Mesodermal cell (in vitro differentiated cells): ENCODE measurements at regions not wholly inside any gene's neighbourhood (a gene's known extent, or its start where the extent isn't known, plus 50 kb on each side); places are given as distances from the start of the nearest gene placed in this dataset.

Experiments used
- H3K27ac ChIP-seq: 2 replicates; pipeline ENCODE4 v1.7.0; 2013; ENCODE audit warnings: mild to moderate bottlenecking, low read depth, low read length, moderate library complexity; ENCODE audit not compliant: severe bottlenecking
- H3K36me3 ChIP-seq: 2 replicates; pipeline ENCODE4 v1.7.1; 2013; ENCODE audit warnings: mild to moderate bottlenecking, low read length, moderate library complexity; ENCODE audit not compliant: control insufficient read depth, insufficient read depth
- H3K4me1 ChIP-seq: one replicate; pipeline ENCODE4 v1.7.1; 2013; ENCODE audit warnings: mild to moderate bottlenecking, low read length; ENCODE audit not compliant: insufficient read depth, control insufficient read depth, poor library complexity, severe bottlenecking
- H3K4me3 ChIP-seq: 2 replicates; pipeline ENCODE4 v1.7.0; 2013; ENCODE audit warnings: low read length, control low read depth, mild to moderate bottlenecking; ENCODE audit not compliant: insufficient read depth, poor library complexity, severe bottlenecking; ENCODE audit errors: extremely low read depth
- H3K9me3 ChIP-seq: 2 replicates; pipeline ENCODE4 v1.7.1; 2013; ENCODE audit warnings: mild to moderate bottlenecking, low read length, moderate library complexity; ENCODE audit not compliant: control insufficient read depth
- WGBS, 2 experiments: methylation state at CpG; one replicate each; pipeline ENCODE4 v1.1.5; 2013; ENCODE audit warnings: missing lambda C conversion rate in 2 of 2; ENCODE audit not compliant: insufficient coverage in 2 of 2; 5-methylcytosine and 5-hydroxymethylcytosine counted together

DNA sequence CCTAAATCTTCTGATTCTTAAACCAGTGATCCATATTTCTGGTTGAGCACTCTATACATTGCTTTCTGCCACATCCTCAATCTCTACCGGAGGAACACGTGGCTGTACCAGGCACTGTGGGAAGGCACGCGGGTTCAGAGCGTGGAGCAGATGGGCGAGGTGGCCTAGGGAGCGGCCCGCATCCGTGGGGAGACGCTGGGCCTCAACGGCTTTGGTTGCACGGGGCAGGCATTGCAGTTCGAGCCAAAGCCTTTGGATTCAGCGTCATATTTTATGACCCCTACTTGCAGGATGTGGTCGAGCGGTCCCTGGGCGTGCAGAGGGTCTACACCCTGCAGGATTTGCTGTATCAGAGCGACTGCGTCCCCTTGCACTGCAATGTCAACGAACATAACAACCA, 197.2 kb upstream of the RGMB start:
- H3K4me1 ChIP-seq, result no peaks in the 10 kb centered on the region
- no peak overlapping the region for H3K4me3 ChIP-seq
- no peaks in the 10 kb centered on the region for H3K36me3 ChIP-seq
- H3K27ac ChIP-seq, result no peak overlapping the region
- 88 to 93% methylated on average over 19 to 20 of the region's 20 CpGs for WGBS, 2 experiments
- no peaks in the 10 kb centered on the region for H3K9me3 ChIP-seq

DNA sequence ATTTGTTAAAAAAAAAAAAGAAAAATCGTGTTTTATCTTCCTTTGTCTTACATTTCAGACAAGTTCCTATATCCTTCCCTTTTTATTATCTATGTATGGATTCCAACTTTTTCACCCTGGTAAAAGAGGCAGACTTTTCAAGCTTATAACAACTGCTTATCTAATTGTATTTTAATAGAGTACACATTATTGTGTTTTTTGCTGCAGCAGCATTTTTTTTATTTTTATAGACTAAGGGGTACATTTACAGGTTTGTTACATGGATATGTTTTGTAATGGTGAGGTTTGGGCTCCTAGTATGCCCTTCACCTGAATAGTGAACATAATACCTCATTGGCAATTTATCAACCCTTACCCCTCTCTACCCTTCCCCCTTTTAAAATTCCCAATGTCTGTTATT, 195.0 kb upstream of the RGMB start:
- no peak overlapping the region for H3K4me3 ChIP-seq
- no peaks in the 10 kb centered on the region for H3K4me1 ChIP-seq
- WGBS, 2 experiments, result no CpG with 5 or more reads among the region's 1 CpG
- H3K9me3 ChIP-seq, result no peaks in the 10 kb centered on the region
- no peak overlapping the region for H3K27ac ChIP-seq
- no peaks in the 10 kb centered on the region for H3K36me3 ChIP-seq

DNA sequence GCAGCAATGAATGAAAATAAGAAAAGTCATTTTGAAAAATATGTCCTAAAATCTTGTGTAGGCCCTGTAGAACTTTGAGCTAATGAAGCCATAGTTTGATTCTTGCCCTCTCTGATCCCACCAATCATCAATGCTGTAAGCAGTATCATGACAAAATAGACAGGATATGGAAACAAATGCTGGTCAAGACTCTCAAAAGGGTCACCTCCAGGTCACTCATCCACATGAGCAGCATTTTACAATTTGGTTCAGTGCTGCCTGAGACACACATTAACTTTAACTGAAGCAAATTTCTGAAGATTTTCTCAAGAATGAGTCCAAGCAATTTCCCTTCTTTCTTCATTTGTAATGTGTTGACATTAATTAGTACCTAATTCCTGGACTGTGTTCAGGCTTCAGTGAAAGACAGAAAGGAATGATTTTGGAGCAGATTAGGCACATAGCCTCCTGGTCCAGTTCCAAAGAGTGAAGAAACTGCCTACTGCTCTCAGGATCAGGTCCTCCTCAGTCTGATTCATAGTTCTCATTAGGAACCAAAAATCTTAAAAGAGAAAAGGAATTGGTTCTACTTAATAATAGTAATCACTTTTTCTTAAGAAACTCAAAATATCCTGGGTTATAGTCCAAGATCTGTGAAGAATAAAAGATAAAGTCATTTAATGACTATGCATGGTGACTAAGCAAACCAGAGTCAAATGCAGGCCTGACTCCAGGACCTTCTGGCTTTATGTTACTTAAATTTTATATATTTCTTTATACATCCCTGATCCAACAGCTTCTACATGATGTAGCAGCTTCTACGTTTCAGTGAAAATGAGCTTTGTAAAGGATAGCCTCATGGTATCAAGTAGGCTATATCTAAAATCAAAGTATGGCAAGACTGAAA, 192.1 kb upstream of the RGMB start:
- H3K9me3 ChIP-seq, result no peaks in the 10 kb centered on the region
- H3K36me3 ChIP-seq, result no peaks in the 10 kb centered on the region
- no peak overlapping the region for H3K27ac ChIP-seq
- 100% methylated on average over 1 of the region's 1 CpG; no CpG with 5 or more reads in 1 of the 2 experiments for WGBS, 2 experiments
- no peaks in the 10 kb centered on the region for H3K4me1 ChIP-seq
- no peak overlapping the region for H3K4me3 ChIP-seq

DNA sequence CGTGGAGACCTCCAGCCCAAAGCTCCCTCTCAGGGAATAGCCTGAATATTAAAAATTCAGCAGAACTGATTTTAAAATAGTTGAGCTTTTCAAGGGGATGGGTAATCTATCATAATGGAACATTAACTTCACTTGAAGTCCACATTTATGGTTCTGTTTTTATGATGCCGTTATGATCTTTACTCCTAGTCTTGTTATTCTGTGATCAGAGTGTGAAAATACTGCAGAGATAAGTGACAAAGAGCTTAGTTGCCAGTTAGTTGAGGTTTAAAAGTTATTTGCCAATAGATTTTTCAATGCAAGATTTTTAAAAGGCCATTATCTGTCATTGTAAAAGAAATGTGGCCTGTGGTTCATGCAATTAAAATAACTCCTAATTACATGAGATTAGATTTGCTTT, 189.9 kb upstream of the RGMB start:
- H3K27ac ChIP-seq, result no peak overlapping the region
- WGBS, 2 experiments, result 83% methylated on average over 1 of the region's 2 CpGs; no CpG with 5 or more reads in 1 of the 2 experiments
- no peaks in the 10 kb centered on the region for H3K9me3 ChIP-seq
- no peak overlapping the region for H3K4me3 ChIP-seq
- H3K4me1 ChIP-seq, result no peaks in the 10 kb centered on the region
- no peaks in the 10 kb centered on the region for H3K36me3 ChIP-seq

DNA sequence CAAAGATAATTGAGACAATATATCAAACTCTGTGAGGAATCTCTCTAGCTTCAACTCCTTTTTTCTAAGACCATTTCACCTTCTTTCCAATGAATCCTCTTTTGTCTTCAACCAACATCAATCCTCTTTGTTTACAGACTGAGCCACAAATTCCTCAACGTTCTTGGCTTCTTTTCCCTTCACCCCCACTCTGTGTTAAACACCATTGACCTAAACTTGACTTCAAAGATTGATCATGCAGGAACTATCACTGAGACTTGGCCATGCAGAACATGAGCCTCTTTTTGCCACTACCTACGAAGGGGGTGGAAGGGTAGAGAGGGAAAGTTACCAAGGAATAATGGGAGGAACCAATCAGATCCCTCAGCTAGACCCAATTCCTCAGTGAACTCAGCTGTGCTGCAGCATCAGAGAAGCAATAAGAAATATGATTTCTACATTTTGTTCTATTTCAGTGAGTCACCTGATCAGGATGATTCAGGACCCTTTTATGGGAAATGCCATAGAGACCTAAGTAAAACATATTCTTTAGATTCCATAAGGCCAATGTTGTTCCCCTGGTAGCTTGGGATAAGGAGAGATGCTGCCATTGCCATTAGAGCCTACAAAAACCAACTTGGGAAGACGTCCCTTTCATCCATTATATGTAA, 187.7 kb upstream of the RGMB start:
- peaks cover 6% of the 10 kb centered on the region for H3K4me1 ChIP-seq
- H3K36me3 ChIP-seq, result no peaks in the 10 kb centered on the region
- no peak overlapping the region for H3K4me3 ChIP-seq
- 72% methylated on average over 2 of the region's 3 CpGs; no CpG with 5 or more reads in 1 of the 2 experiments for WGBS, 2 experiments
- no peak overlapping the region for H3K27ac ChIP-seq
- H3K9me3 ChIP-seq, result no peaks in the 10 kb centered on the region

DNA sequence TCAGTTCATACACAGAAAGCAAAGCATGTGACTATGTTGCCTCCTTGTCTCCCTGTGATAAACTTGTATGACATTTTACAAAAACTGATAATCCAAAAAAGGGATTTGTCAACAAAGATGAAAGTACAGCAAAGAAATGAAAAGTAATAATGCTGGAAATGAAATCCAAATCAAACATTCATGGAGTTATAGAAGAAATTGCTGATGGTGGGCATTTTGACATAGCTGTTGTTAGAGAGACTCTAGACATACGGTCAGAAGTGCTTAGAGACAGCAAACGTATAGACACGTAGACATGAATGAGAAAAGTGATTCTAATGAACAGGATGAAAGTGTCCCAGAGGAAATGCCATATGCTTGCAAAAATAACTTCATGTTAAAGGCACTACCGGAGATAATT, 186.9 kb upstream of the RGMB start:
- Histone ChIP-seq H3K4me1 (peaks cover 6% of the 10 kb centered on the region), H3K36me3 (no peaks in the 10 kb centered on the region), H3K27ac (no peak overlapping the region), H3K9me3 (no peaks in the 10 kb centered on the region), H3K4me3 (no peak overlapping the region)
- WGBS, 2 experiments, result 88 to 95% methylated on average over 2 to 4 of the region's 4 CpGs

DNA sequence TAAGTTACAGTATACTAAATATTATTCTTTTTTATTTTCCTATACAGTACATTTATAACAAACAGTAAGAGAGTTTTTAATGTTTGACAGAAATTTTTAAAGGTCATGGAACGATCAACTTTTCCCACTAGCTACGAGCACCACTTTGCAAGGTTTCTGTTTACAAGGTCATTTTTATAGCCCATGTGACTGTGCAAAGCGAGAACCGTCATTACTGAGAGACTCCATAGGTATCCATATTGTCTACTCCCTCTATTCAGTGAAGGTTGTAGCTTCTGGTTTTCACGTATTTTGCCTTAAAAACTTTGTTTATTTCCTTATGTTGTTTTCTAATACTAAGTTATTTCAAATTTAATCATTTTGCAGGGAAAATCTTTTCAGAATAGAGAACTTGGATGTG, 186.3 kb upstream of the RGMB start:
- Histone ChIP-seq H3K4me1 (peaks cover 6% of the 10 kb centered on the region), H3K36me3 (no peaks in the 10 kb centered on the region), H3K9me3 (no peaks in the 10 kb centered on the region), H3K27ac (no peak overlapping the region), H3K4me3 (no peak overlapping the region)
- 87 to 95% methylated on average over 3 to 4 of the region's 5 CpGs for WGBS, 2 experiments

DNA sequence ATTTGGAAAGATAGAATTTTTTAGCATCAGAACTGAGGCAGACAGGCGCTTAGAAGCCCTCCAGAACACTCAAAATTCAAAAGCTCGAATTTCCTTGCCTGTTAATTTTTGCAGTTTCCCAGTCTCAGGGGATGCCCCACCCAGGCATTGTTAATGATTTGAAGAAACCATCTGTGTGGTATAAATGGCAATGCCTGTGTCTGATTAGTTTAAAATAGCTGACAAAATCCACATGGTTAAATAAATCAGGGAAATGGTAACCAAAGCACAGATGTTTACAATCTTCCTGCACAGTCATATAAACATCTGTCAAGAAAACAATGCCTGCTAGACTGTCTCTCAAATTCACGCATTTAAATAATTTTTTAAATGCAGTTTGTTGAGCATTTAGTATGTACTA, 185.2 kb upstream of the RGMB start:
- no peak overlapping the region for H3K27ac ChIP-seq
- no peaks in the 10 kb centered on the region for H3K36me3 ChIP-seq
- H3K9me3 ChIP-seq, result no peaks in the 10 kb centered on the region
- peaks cover 6% of the 10 kb centered on the region for H3K4me1 ChIP-seq
- no peak overlapping the region for H3K4me3 ChIP-seq
- WGBS, 2 experiments, result 40 to 80% methylated on average over 1 of the region's 3 CpGs

DNA sequence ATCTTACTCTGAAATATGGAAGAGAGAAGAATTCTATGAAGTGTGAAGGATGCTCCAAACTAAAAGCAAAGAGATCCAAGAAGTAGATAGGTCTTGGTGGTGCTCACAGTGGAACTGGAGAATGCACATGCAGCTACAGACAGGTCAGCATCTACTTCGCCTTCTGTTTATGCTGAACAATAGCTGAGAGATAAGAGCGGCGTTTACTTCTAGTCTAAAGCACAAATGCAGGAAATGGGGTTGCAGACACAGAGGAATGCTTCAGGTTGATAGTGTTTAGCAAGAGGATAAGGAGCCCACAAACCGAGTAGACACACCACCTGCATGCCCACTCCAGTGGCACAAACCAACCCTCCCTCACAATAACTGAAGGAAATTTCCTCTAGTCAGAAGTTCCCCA, 180.0 kb upstream of the RGMB start:
- no peaks in the 10 kb centered on the region for H3K9me3 ChIP-seq
- no peak overlapping the region for H3K27ac ChIP-seq
- no peaks in the 10 kb centered on the region for H3K36me3 ChIP-seq
- WGBS, 2 experiments, result 100% methylated on average over 3 of the region's 4 CpGs; no CpG with 5 or more reads in 1 of the 2 experiments
- peaks cover 6% of the 10 kb centered on the region for H3K4me1 ChIP-seq
- H3K4me3 ChIP-seq, result no peak overlapping the region

DNA sequence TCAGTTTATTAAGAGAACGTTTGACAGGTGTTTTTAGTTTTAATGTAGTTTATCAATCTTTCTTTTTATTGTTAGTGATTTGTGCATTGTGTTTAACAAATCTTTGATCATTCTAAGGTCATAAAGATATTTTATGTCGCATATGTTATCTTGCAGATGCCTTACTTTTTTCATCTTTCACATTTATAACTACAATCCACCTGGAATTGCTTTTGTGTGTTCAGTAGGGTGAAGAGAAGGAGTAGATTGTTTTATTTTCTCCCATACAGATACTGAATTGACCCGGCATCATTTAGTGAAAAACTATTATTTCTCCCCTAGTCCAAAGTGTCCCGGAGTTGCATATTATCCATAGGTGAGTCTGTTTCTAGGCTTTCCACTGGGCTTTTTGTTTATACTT, 179.4 kb upstream of the RGMB start:
- Histone ChIP-seq H3K9me3 (no peaks in the 10 kb centered on the region), H3K4me3 (no peak overlapping the region), H3K4me1 (peaks cover 3% of the 10 kb centered on the region), H3K36me3 (no peaks in the 10 kb centered on the region), H3K27ac (no peak overlapping the region)
- 80% methylated on average over 1 of the region's 4 CpGs; no CpG with 5 or more reads in 1 of the 2 experiments for WGBS, 2 experiments

DNA sequence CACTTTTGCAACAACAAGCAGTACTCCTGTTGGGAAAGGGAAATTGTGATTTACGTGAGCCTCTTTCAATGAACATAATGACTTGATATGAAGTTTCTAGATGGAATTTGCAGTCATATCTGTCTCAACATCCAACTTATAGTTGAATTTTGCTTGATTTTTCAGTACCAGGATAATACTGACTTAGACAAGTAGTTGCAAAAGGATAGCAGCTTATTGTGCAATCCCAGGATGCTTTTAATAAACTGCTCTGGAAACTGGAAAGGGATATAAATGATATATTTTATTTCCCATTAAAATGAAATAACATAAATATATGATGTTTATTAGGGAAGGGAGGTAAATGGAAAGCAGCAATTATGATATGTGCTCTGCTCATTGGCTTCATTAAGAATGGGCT, 174.4 kb upstream of the RGMB start:
- H3K4me3 ChIP-seq, result no peak overlapping the region
- no CpG with 5 or more reads among the region's 1 CpG for WGBS, 2 experiments
- no peak overlapping the region for H3K27ac ChIP-seq
- no peaks in the 10 kb centered on the region for H3K36me3 ChIP-seq
- no peaks in the 10 kb centered on the region for H3K4me1 ChIP-seq
- peaks cover 18% of the 10 kb centered on the region for H3K9me3 ChIP-seq
